Lower leg skin (tissue), 3 donors: ENCODE measurements at regions not wholly inside any gene's neighbourhood (a gene's known extent, or its start where the extent isn't known, plus 50 kb on each side); places are given as distances from the start of the nearest gene placed in this dataset.

Experiments
- CTCF ChIP-seq, 3 donors: fragments of 450-650 bp; IDR thresholded peaks; one replicate each; pipeline ENCODE4 v1.5.1; 2016; ENCODE audit warnings: antibody characterized with exemption in 3 of 3, mild to moderate bottlenecking in 3 of 3, moderate library complexity in 2 of 3
- POLR2A ChIP-seq, 2 donors: fragments of 450-650 bp; IDR thresholded peaks; one replicate each; pipeline ENCODE4 v1.6.1; 2016 to 2017; ENCODE audit warnings: antibody characterized with exemption in 2 of 2, mild to moderate bottlenecking in 1 of 2, moderate library complexity in 1 of 2

- no peak for TF ChIP-seq CTCF (IDR thresholded peaks at IDR 0.05)
- TF ChIP-seq POLR2A (IDR thresholded peaks at IDR 0.05), result no peak
Measured at GRCh38 chr7:94270772-94271171, 123.9 kb upstream of the COL1A2 start.
